DND-41 (cell line): ENCODE measurements at regions not wholly inside any gene's neighbourhood (a gene's known extent, or its start where the extent isn't known, plus 50 kb on each side); places are given as distances from the start of the nearest gene placed in this dataset.

ENCODE experiments used
- EZH2 ChIP-seq: IDR thresholded peaks from 3 replicates; pipeline ENCODE4 v1.6.1; 2012; ENCODE audit warnings: borderline replicate concordance, low read depth, mild to moderate bottlenecking, moderate library complexity, low read length, inconsistent platforms; ENCODE audit not compliant: severe bottlenecking
- TF ChIP-seq, protein P1 (sequence below): IDR thresholded peaks from 2 replicates; pipeline ENCODE4 v1.5.1; 2012; ENCODE audit warnings: borderline replicate concordance, low read length, moderate library complexity, mild to moderate bottlenecking; ENCODE audit not compliant: poor library complexity, severe bottlenecking; ENCODE audit errors: extremely low read depth

GRCh38 chr1:167149793-167150491 is 56.1 kb downstream of the STYXL2 start:
- TF ChIP-seq, protein P1, sequence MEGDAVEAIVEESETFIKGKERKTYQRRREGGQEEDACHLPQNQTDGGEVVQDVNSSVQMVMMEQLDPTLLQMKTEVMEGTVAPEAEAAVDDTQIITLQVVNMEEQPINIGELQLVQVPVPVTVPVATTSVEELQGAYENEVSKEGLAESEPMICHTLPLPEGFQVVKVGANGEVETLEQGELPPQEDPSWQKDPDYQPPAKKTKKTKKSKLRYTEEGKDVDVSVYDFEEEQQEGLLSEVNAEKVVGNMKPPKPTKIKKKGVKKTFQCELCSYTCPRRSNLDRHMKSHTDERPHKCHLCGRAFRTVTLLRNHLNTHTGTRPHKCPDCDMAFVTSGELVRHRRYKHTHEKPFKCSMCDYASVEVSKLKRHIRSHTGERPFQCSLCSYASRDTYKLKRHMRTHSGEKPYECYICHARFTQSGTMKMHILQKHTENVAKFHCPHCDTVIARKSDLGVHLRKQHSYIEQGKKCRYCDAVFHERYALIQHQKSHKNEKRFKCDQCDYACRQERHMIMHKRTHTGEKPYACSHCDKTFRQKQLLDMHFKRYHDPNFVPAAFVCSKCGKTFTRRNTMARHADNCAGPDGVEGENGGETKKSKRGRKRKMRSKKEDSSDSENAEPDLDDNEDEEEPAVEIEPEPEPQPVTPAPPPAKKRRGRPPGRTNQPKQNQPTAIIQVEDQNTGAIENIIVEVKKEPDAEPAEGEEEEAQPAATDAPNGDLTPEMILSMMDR: no peak
- no peak for TF ChIP-seq EZH2
